GM10248 (cell line): ENCODE measurements at regions not wholly inside any gene's neighbourhood (a gene's known extent, or its start where the extent isn't known, plus 50 kb on each side); places are given as distances from the start of the nearest gene placed in this dataset.

Experiments used
- CTCF ChIA-PET: fragments of 300-600 bp; sonication (Branson Sonifier 250); formaldehyde crosslinking; extraction: SDS; loops from one replicate; lab custom pipeline; 2021; ENCODE audit warnings: antibody characterized with exemption; lab: Yijun Ruan, JAX
- POLR2A ChIA-PET: fragments of 350-650 bp; sonication (Branson Sonifier 250); formaldehyde crosslinking; extraction: SDS; loops from one replicate; lab custom pipeline; 2020; ENCODE audit warnings: antibody characterized with exemption; lab: Yijun Ruan, JAX
- DNase-seq: peaks from one replicate; pipeline ENCODE4 v3.0.0; 2012; ENCODE audit errors: extremely low spot score
- TF ChIP-seq, protein P1 (sequence below): IDR thresholded peaks from 2 replicates; pipeline ENCODE4 v1.5.1; 2012; ENCODE audit warnings: mild to moderate bottlenecking, low read depth; ENCODE audit errors: extremely low read depth, missing control alignments, control extremely low read depth

DNA sequence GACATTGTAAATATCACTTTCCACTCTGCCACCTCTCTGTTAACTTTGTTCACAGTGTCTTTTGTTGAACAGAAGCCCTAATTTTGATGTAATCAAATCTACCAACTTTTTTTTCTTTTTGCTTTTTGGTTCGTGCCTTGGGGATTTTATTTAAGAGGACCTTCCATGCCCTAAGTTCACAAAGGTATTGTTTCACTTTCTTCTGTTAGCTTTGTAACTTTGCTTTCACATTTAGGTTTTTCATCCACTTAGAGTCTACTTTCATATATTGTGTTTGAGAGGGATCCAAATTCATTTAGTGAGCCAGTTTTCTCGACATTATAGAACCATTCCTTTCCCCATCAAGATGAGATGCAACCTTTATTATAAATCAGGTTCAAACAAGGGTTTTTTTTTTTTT is 275.7 kb upstream of the CRY1 start:
- ChIA-PET POLR2A (no interaction called here), CTCF (no interaction called here)
- TF ChIP-seq, protein P1, sequence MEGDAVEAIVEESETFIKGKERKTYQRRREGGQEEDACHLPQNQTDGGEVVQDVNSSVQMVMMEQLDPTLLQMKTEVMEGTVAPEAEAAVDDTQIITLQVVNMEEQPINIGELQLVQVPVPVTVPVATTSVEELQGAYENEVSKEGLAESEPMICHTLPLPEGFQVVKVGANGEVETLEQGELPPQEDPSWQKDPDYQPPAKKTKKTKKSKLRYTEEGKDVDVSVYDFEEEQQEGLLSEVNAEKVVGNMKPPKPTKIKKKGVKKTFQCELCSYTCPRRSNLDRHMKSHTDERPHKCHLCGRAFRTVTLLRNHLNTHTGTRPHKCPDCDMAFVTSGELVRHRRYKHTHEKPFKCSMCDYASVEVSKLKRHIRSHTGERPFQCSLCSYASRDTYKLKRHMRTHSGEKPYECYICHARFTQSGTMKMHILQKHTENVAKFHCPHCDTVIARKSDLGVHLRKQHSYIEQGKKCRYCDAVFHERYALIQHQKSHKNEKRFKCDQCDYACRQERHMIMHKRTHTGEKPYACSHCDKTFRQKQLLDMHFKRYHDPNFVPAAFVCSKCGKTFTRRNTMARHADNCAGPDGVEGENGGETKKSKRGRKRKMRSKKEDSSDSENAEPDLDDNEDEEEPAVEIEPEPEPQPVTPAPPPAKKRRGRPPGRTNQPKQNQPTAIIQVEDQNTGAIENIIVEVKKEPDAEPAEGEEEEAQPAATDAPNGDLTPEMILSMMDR, result no peak
- no peak for DNase-seq

DNA sequence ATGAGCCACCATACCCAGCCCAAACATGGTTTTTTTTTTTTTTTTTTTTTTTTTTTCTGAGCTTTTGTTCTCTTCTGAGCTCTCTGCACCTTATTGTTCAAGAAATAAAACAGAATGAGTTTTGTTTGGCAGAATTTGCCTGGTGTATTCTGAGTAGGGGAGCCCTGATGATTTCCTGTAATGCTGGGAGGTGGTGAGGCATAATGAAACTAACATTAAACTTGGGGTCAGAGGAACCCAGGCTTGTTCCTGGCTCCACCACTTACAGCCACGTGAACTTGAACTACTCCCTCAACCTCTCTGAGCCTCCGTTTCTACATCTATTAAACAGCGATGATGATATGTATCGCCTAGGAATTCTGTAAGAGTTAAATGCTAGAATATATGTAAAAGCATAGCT is 276.3 kb upstream of the CRY1 start:
- TF ChIP-seq, protein P1, result no peak
- ChIA-PET CTCF (no interaction called here), POLR2A (no interaction called here)
- DNase-seq, result no peak

DNA sequence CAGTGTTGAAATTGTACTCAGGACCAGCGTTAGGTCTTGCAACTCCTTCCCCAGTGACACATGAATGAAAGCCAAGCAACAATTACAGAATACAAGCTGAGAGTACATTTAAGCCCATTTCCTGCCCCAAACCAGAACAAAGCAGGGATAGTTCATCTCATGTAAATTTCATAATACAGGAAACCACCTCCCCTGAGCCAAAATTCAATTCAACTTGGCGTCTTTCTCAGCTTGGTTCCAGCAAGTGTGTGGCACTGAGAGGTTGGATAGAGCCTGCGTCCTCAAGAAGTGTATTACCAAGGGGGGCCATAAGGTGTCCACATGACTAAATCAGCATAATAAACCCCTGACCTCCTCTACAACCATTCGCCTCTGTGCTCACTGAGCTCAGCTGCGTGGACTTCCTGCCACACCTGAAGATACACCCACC is 278.9 kb upstream of the CRY1 start:
- POLR2A ChIA-PET, result no interaction called here
- CTCF ChIA-PET, result interaction anchor here (2.1 kb wide), 1 partner anchor 31 kb away, joined by 5 read pairs; no protein-coding TSS in a partner anchor
- no peak for DNase-seq
- TF ChIP-seq, protein P1, result no peak

DNA sequence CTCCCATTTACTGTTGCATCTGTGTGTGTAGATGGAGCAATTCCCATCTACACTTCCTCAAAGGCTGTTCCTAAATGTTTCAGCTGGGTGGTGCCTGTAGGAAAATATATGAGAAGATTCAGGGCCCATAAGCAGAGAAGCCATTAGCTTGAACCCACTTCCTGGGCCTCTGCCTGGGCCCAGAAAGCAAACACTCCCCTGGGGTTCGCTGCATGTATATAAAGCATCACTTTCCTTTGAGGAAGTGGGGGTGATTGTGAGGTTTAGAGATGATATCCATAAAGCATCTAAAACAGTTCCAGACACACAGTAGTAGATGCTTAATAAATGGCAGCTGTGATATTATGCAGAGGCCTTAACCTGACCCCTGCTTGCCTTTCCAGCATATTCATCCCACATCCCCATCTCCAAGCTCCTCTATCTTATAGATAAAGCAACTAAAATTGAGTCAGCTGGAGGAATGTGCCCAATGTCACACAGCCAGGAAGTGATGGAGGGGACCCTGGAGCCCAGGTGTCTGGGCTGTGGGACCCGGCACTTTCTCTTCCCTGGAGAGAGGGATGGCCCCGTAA is 280.0 kb upstream of the CRY1 start:
- TF ChIP-seq, protein P1, result no peak
- ChIA-PET CTCF (interaction anchor here (2.1 kb wide), 1 partner anchor 29 kb away, joined by 5 read pairs; no protein-coding TSS in a partner anchor), POLR2A (no interaction called here)
- DNase-seq, result no peak

DNA sequence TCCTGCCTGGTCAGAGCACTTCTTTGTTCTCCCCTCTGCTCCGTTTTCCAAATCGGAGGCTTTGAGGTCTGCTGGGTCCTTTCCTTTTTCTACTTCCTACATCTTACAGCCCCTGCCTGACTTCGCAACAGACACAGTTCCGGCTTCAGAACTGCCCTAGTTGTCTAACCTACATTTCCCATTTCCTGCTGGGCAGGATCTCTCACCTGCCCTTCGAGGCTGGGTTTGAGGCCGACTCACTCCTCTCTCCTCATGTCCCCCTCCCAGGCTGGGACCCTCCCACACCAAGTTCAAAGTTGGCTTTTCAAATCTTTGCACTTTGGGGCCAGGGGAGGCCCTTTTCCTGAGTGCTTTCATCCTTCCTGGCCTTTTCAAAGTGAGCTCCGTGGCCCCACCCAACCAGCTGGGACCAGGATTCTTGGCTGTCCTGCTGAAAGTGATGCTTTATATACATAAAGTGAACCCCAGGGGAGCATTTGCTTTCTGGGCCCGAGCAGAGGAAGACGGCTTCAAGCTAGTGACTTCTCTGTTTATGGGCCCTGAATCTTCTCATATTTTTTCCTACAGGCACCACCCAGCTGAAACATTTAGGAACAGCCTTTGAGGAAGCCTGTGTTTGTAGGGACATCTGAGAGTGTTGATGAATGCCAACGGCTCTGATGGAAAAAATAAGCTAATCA is 281.0 kb upstream of the CRY1 start:
- POLR2A ChIA-PET, result no interaction called here
- TF ChIP-seq, protein P1, result no peak
- CTCF ChIA-PET, result interaction anchor here (1.6 kb wide), 1 partner anchor 34 kb away, joined by 4 read pairs; no protein-coding TSS in a partner anchor
- no peak for DNase-seq

DNA sequence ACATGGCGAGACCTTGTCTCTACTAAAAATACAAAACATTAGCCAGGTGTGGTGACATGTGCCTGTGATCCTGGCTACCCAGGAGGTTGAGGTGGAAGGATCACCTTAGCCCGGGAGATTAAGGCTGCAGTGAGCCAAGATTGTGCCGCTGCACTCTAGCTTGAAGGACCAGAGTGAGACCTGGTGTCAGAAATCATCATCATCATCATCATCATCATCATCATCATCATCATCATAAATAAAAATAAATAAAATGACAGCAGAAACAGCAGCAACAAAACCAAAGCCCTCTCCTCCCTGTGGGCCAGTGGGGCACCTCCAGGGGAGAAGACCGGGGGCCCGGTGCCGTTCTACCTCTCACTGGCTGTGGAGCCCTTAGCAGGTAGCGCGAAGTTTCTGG is 281.9 kb upstream of the CRY1 start:
- CTCF ChIA-PET, result interaction anchor here (1.6 kb wide), 1 partner anchor 33 kb away, joined by 4 read pairs; no protein-coding TSS in a partner anchor
- TF ChIP-seq, protein P1, result no peak
- POLR2A ChIA-PET, result no interaction called here
- no peak for DNase-seq
